ENCODE measurements at regions not wholly inside any gene's neighbourhood (a gene's known extent, or its start where the extent isn't known, plus 50 kb on each side); places are given as distances from the start of the nearest gene placed in this dataset.

GRCh38 chr6:131486608-131487007 lies 86.4 kb upstream of the ARG1 start (continued):
- TF ChIP-seq, protein P1, sequence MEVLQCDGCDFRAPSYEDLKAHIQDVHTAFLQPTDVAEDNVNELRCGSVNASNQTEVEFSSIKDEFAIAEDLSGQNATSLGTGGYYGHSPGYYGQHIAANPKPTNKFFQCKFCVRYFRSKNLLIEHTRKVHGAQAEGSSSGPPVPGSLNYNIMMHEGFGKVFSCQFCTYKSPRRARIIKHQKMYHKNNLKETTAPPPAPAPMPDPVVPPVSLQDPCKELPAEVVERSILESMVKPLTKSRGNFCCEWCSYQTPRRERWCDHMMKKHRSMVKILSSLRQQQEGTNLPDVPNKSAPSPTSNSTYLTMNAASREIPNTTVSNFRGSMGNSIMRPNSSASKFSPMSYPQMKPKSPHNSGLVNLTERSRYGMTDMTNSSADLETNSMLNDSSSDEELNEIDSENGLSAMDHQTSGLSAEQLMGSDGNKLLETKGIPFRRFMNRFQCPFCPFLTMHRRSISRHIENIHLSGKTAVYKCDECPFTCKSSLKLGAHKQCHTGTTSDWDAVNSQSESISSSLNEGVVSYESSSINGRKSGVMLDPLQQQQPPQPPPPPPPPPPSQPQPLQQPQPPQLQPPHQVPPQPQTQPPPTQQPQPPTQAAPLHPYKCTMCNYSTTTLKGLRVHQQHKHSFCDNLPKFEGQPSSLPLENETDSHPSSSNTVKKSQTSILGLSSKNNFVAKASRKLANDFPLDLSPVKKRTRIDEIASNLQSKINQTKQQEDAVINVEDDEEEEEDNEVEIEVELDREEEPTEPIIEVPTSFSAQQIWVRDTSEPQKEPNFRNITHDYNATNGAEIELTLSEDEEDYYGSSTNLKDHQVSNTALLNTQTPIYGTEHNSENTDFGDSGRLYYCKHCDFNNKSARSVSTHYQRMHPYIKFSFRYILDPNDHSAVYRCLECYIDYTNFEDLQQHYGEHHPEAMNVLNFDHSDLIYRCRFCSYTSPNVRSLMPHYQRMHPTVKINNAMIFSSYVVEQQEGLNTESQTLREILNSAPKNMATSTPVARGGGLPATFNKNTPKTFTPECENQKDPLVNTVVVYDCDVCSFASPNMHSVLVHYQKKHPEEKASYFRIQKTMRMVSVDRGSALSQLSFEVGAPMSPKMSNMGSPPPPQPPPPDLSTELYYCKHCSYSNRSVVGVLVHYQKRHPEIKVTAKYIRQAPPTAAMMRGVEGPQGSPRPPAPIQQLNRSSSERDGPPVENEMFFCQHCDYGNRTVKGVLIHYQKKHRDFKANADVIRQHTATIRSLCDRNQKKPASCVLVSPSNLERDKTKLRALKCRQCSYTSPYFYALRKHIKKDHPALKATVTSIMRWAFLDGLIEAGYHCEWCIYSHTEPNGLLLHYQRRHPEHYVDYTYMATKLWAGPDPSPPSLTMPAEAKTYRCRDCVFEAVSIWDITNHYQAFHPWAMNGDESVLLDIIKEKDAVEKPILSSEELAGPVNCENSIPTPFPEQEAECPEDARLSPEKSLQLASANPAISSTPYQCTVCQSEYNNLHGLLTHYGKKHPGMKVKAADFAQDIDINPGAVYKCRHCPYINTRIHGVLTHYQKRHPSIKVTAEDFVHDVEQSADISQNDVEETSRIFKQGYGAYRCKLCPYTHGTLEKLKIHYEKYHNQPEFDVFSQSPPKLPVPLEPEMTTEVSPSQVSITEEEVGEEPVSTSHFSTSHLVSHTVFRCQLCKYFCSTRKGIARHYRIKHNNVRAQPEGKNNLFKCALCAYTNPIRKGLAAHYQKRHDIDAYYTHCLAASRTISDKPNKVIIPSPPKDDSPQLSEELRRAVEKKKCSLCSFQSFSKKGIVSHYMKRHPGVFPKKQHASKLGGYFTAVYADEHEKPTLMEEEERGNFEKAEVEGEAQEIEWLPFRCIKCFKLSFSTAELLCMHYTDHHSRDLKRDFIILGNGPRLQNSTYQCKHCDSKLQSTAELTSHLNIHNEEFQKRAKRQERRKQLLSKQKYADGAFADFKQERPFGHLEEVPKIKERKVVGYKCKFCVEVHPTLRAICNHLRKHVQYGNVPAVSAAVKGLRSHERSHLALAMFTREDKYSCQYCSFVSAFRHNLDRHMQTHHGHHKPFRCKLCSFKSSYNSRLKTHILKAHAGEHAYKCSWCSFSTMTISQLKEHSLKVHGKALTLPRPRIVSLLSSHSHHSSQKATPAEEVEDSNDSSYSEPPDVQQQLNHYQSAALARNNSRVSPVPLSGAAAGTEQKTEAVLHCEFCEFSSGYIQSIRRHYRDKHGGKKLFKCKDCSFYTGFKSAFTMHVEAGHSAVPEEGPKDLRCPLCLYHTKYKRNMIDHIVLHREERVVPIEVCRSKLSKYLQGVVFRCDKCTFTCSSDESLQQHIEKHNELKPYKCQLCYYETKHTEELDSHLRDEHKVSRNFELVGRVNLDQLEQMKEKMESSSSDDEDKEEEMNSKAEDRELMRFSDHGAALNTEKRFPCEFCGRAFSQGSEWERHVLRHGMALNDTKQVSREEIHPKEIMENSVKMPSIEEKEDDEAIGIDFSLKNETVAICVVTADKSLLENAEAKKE (CRISPR knock-in tag; IDR thresholded peaks at IDR 0.05) = no peak
- TF ChIP-seq ZNF114 (CRISPR knock-in tag; IDR thresholded peaks at IDR 0.05) (no peak), CREB1 (CRISPR knock-in tag; IDR thresholded peaks at IDR 0.05; ENCODE audit: low read depth) (no peak), EZH2 (IDR thresholded peaks at IDR 0.05; ENCODE audit: low read depth, unreplicated experiment) (no peak)

- Histone ChIP-seq H3K79me2 (replicated peaks; ENCODE audit: insufficient read depth) (no peaks in the 10 kb centered on the region), H3K27ac (ENCODE audit: low read depth) (no peak overlapping the region), H3K27me3 (ENCODE audit: insufficient read depth) (no peaks in the 10 kb centered on the region), H3K4me3 (no peak overlapping the region), H2AFZ (no peak overlapping the region), H3K9me2 (ENCODE audit: insufficient read depth) (peaks cover 24% of the 10 kb centered on the region), H3F3A (replicated peaks; ENCODE audit: low read depth) (no peaks in the 10 kb centered on the region), H4K20me1 (replicated peaks; ENCODE audit: insufficient read depth) (no peaks in the 10 kb centered on the region), H3K4me2 (no peak overlapping the region), H3K36me3 (ENCODE audit: insufficient read depth) (no peaks in the 10 kb centered on the region), H3K4me1 (ENCODE audit: insufficient read depth) (no peaks in the 10 kb centered on the region)
- Mint-ChIP-seq H3K27me3 (ENCODE audit: insufficient read depth, low read depth, poor library complexity) (no peaks in the 10 kb centered on the region), H3K4me3 (no peak overlapping the region), H3K27ac (no peak overlapping the region), H3K36me3 (ENCODE audit: low read depth) (no peaks in the 10 kb centered on the region), H3K4me1 (peaks cover 3% of the 10 kb centered on the region; the same call in 1 of the 3 replicates), H3K9me3 (peaks cover 7% of the 10 kb centered on the region; the same call in 2 of the 3 replicates)
- DNase-seq (ENCODE audit: low spot score) (no peak), ATAC-seq (no peak)
- no peak for TF ChIP-seq EZH2 (IDR thresholded peaks at IDR 0.05; ENCODE audit: low read depth, unreplicated experiment)
- no peak for TF ChIP-seq CREB1 (CRISPR knock-in tag; IDR thresholded peaks at IDR 0.05; ENCODE audit: low read depth)
- no peak for TF ChIP-seq REST (IDR thresholded peaks at IDR 0.05; ENCODE audit: unreplicated experiment)
- TF ChIP-seq EZH2phosphoT487 (IDR thresholded peaks at IDR 0.05; ENCODE audit: unreplicated experiment) = no peak
- no peak for TF ChIP-seq JUNB (IDR thresholded peaks at IDR 0.05; ENCODE audit: unreplicated experiment)
- TF ChIP-seq ZNF114 (CRISPR knock-in tag; IDR thresholded peaks at IDR 0.05) = no peak
- TF ChIP-seq STAT1 (IDR thresholded peaks at IDR 0.05; ENCODE audit: unreplicated experiment) = no peak
Measured at GRCh38 chr6:131488780-131489179, 84.2 kb upstream of the ARG1 start.

Data from GM23338 (cell line).